K562 (cell line): ENCODE measurements at regions not wholly inside any gene's neighbourhood (a gene's known extent, or its start where the extent isn't known, plus 50 kb on each side); places are given as distances from the start of the nearest gene placed in this dataset.

Experiments
- ATAC-seq: fragments of 200-7000 bp; cut with Tn5 transposase; 3 replicates; pipeline ENCODE4 v1.9.1; 2020; ENCODE audit warnings: moderate library complexity
- BruUV-seq: library from RNA; stranded (reverse); fragments of 400-500 nt; replicated peaks from 2 replicates; lab custom pipeline; 2021; lab: Mats Ljungman, UMichigan
- CTCF ChIA-PET: fragments of 300-600 bp; formaldehyde crosslinking; extraction: SDS; loops from one replicate; lab custom pipeline; 2021; ENCODE audit warnings: low intra/inter-chr PET ratio; lab: Yijun Ruan, JAX
- POLR2A ChIA-PET: fragments of 300-600, 350-650 bp; sonication (Branson Sonifier 250); formaldehyde crosslinking; extraction: SDS; loops from one replicate; lab custom pipeline; 2021; ENCODE audit warnings: antibody characterized with exemption, inconsistent platforms; lab: Yijun Ruan, JAX
- DNase-seq, 4 experiments: peaks; one replicate each; pipeline versions ENCODE4 v3.0.0 to v3.0.0-alpha.2; 2011 to 2018; ENCODE audit warnings: low spot score in 3 of 4, mixed read lengths in 3 of 4; ENCODE audit errors: extremely low read depth in 1 of 4
- FAIRE-seq: peaks from 2 replicates; lab custom pipeline; 2011; peaks lifted over from hg19 to GRCh38; lab: Jason Lieb, UNC
- H2AFZ ChIP-seq: 2 replicates; pipeline ENCODE4 v1.6.0; 2011; ENCODE audit warnings: low read depth, low read length, control low read depth, inconsistent platforms
- H3K27ac ChIP-seq: fragments of 200-600 bp; 3 replicates; pipeline ENCODE4 v1.8.0; 2011; ENCODE audit warnings: low read depth, mild to moderate bottlenecking, control low read depth, inconsistent platforms, low read length, moderate library complexity, mixed read lengths; ENCODE audit errors: extremely low read depth
- H3K27me3 ChIP-seq, 2 experiments: fragments of 300-600 bp in 1 of 2; 2 replicates in 1 of 2; 3 replicates in 1 of 2; pipeline versions ENCODE4 v1.6.0 to v1.8.0; 2011; ENCODE audit warnings: inconsistent platforms in 2 of 2, low read length in 2 of 2, mild to moderate bottlenecking in 1 of 2, mixed read lengths in 1 of 2, moderate library complexity in 1 of 2; ENCODE audit not compliant: control insufficient read depth in 2 of 2, insufficient read depth in 2 of 2
- H3K36me3 ChIP-seq: fragments of 300-600 bp; 3 replicates; pipeline ENCODE4 v1.8.0; 2011; ENCODE audit warnings: mild to moderate bottlenecking, low read length, inconsistent platforms; ENCODE audit not compliant: control insufficient read depth, insufficient read depth
- H3K4me1 ChIP-seq, 2 experiments: fragments of 200-600 bp in 1 of 2; replicated peaks in 1 of 2; 2 replicates in 1 of 2; 3 replicates in 1 of 2; pipeline versions ENCODE4 v1.5.1 to v1.8.0; 2011; ENCODE audit warnings: inconsistent platforms in 2 of 2, low read length in 2 of 2, mild to moderate bottlenecking in 1 of 2, mixed read lengths in 1 of 2, moderate library complexity in 1 of 2; ENCODE audit not compliant: control insufficient read depth in 2 of 2, insufficient read depth in 2 of 2
- H3K4me2 ChIP-seq: 2 replicates; pipeline ENCODE4 v1.6.1; 2011; ENCODE audit warnings: low read length, control low read depth, inconsistent platforms, mixed read lengths; ENCODE audit not compliant: insufficient read depth
- H3K4me3 ChIP-seq: fragments of 200-600 bp; sonication (generic), shearing (Covaris generic); 2 replicates; pipeline ENCODE4 v1.5.1; 2016; ENCODE audit warnings: control low read depth, inconsistent platforms
- H3K79me2 ChIP-seq: fragments of 200-600 bp; 3 replicates; pipeline ENCODE4 v1.8.0; 2011; ENCODE audit warnings: low read length, inconsistent platforms; ENCODE audit not compliant: control insufficient read depth, insufficient read depth
- H3K9ac ChIP-seq, 2 experiments: 2 replicates each; pipeline versions ENCODE4 v1.6.0 to v1.6.1; 2011; ENCODE audit warnings: low read depth in 2 of 2, low read length in 2 of 2, control low read depth in 1 of 2, inconsistent platforms in 1 of 2, mild to moderate bottlenecking in 1 of 2, mixed read lengths in 1 of 2; ENCODE audit not compliant: insufficient read depth in 1 of 2
- H3K9me1 ChIP-seq: one replicate; pipeline ENCODE4 v1.6.0; 2011; ENCODE audit warnings: inconsistent platforms, mild to moderate bottlenecking, low read length, moderate library complexity; ENCODE audit not compliant: control insufficient read depth, insufficient read depth
- H3K9me3 ChIP-seq: replicated peaks from 2 replicates; pipeline ENCODE4 v1.5.1; 2011; ENCODE audit warnings: low read depth, low read length, inconsistent platforms; ENCODE audit not compliant: control insufficient read depth, insufficient read depth
- H4K20me1 ChIP-seq: replicated peaks from 2 replicates; pipeline ENCODE4 v1.6.1; 2011; ENCODE audit warnings: low read length, inconsistent platforms, mixed read lengths; ENCODE audit not compliant: control insufficient read depth, insufficient read depth
- CEBPG ChIP-seq, 3 experiments: fragments of 200-800 bp in 1 of 3; sonication (Bioruptor generic) in 1 of 3; sonication (generic) in 1 of 3; formaldehyde crosslinking in 1 of 3; IDR thresholded peaks in 2 of 3; conservative IDR thresholded peaks in 1 of 3; 2 replicates each; pipeline versions ENCODE4 v1.6.1 to v1.8.0; 2016 to 2022; ENCODE audit warnings: missing compliant biosample characterization in 2 of 3, missing genetic modification characterization in 2 of 3, mild to moderate bottlenecking in 1 of 3, missing genetic modification reagents in 1 of 3
- CEBPZ ChIP-seq: fragments of 150-350 bp; IDR thresholded peaks from 2 replicates; pipeline ENCODE4 v1.6.1; 2014; ENCODE audit warnings: low read depth, mild to moderate bottlenecking, low read length, borderline replicate concordance
- GTF2A2 ChIP-seq: IDR thresholded peaks from 2 replicates; pipeline ENCODE4 v1.6.1; 2016; ENCODE audit warnings: mild to moderate bottlenecking, missing genetic modification characterization, missing compliant biosample characterization
- MXI1 ChIP-seq: IDR thresholded peaks from 2 replicates; pipeline ENCODE4 v1.6.1; 2011; ENCODE audit warnings: low read depth, mild to moderate bottlenecking, improper control_type of control experiment, low read length
- NR4A1 ChIP-seq, 2 experiments: fragments of 250-450 bp in 1 of 2; fragments of 450-650 bp in 1 of 2; sonication (Bioruptor Pico) in 1 of 2; IDR thresholded peaks; 2 replicates each; pipeline versions ENCODE4 v1.4.0 to v1.6.1; 2016 to 2020; ENCODE audit warnings: mild to moderate bottlenecking in 2 of 2, missing compliant biosample characterization in 1 of 2, missing genetic modification characterization in 1 of 2, moderate library complexity in 1 of 2
- NRF1 ChIP-seq, 2 experiments: fragments of 450-650 bp; IDR thresholded peaks in 1 of 2; conservative IDR thresholded peaks in 1 of 2; 2 replicates each; pipeline ENCODE4 v1.6.1; 2014; ENCODE audit warnings: mild to moderate bottlenecking in 2 of 2
- PTBP1 ChIP-seq: fragments of 200-400 bp; formaldehyde crosslinking; IDR thresholded peaks from 2 replicates; pipeline ENCODE4 v1.6.1; 2017; ENCODE audit warnings: low read depth, low read length
- STAT5A ChIP-seq: IDR thresholded peaks from 2 replicates; pipeline ENCODE4 v1.6.1; 2012; ENCODE audit warnings: low read length, inconsistent platforms, borderline replicate concordance
- ZEB2 ChIP-seq: fragments of 450-650 bp; IDR thresholded peaks from 2 replicates; pipeline ENCODE4 v1.6.1; 2016
- WGBS: fragments of 100-300 bp; shearing (Covaris generic); methylation state at CpG from one replicate; pipeline ENCODE4 v1.1.6; 2016; ENCODE audit warnings: low coverage, mixed read lengths; ENCODE audit not compliant: insufficient coverage; ENCODE audit errors: missing lambda C conversion rate; 5-methylcytosine and 5-hydroxymethylcytosine counted together
- in situ Hi-C: fragments of 300-500 bp; cut with MboI; formaldehyde crosslinking; loops from 4 replicates; pipeline ENCODE4 v1.15.0; 2018; ENCODE audit warnings: inconsistent platforms, mixed read lengths
- intact Hi-C: fragments of 100-400 bp; cut with micrococcal nuclease; formaldehyde crosslinking; loops from 2 replicates; pipeline ENCODE4 v1.14.2; 2022

- Histone ChIP-seq H3K4me3 (no peak overlapping the region), H2AFZ (no peak overlapping the region), H3K36me3 (no peaks in the 10 kb centered on the region), H3K9me3 (no peaks in the 10 kb centered on the region)
- FAIRE-seq = peak; percentile 26
- TF ChIP-seq MXI1 = no peak
- TF ChIP-seq GTF2A2 (tag) = no peak
- no peak for TF ChIP-seq CEBPZ
- TF ChIP-seq CEBPG (CRISPR knock-in tag; IDR thresholded peaks at IDR 0.05) = no peak
- no peak for TF ChIP-seq CEBPG (tag; conservative IDR thresholded peaks at IDR 0.05 in 1 of 2, IDR thresholded peaks at IDR 0.05 in 1 of 2)
- TF ChIP-seq PTBP1 = no peak
- TF ChIP-seq NR4A1 (CRISPR knock-in tag; IDR thresholded peaks at IDR 0.05) = no peak
- no peak for TF ChIP-seq NR4A1 (tag; IDR thresholded peaks at IDR 0.05)
- TF ChIP-seq ZEB2 = no peak
- TF ChIP-seq STAT5A = no peak
- no peak for TF ChIP-seq NRF1 (conservative IDR thresholded peaks at IDR 0.05 in 1 of 2, IDR thresholded peaks at IDR 0.05 in 1 of 2)
- TF ChIP-seq, all 486 proteins: peak for 0
- CTCF ChIA-PET = no interaction called here
- intact Hi-C loops (no loop called here), in situ Hi-C loops (no loop called here)
- 2% methylated on average over 6 of the region's 6 CpGs for WGBS
- H4K20me1 ChIP-seq = no peaks in the 10 kb centered on the region
- H3K9ac ChIP-seq = no peak overlapping the region
- no peaks in the 10 kb centered on the region for H3K27me3 ChIP-seq
- no peaks in the 10 kb centered on the region for H3K79me2 ChIP-seq
- no peaks in the 10 kb centered on the region for H3K9me1 ChIP-seq
- H3K4me1 ChIP-seq = no peaks in the 10 kb centered on the region
- BruUV-seq = no TSS peak
- ATAC-seq = no peak
- no peak for DNase-seq
- POLR2A ChIA-PET = no interaction called here
- no peak overlapping the region for H3K4me2 ChIP-seq
- no peak overlapping the region for H3K27ac ChIP-seq
Measured at GRCh38 chr4:53716471-53717063, 125.3 kb upstream of the LNX1 start.
